ENCODE measurements at regions not wholly inside any gene's neighbourhood (a gene's known extent, or its start where the extent isn't known, plus 50 kb on each side); places are given as distances from the start of the nearest gene placed in this dataset.

GRCh38 chr9:107853461-107853860 lies 363.9 kb upstream of the KLF4 start (continued):
- TF ChIP-seq ZBED4 (CRISPR knock-in tag; IDR thresholded peaks at IDR 0.05; ENCODE audit: borderline replicate concordance) (no peak), MXD3 (CRISPR knock-in tag; IDR thresholded peaks at IDR 0.05) (no peak), ZSCAN22 (CRISPR knock-in tag; IDR thresholded peaks at IDR 0.05) (no peak), CENPT (CRISPR knock-in tag; IDR thresholded peaks at IDR 0.05; ENCODE audit: low read depth) (no peak), ZNF292 (CRISPR knock-in tag; IDR thresholded peaks at IDR 0.05; ENCODE audit: borderline replicate concordance, low read depth) (no peak), PAXIP1 (CRISPR knock-in tag; conservative IDR thresholded peaks at IDR 0.05) (no peak)
- TF ChIP-seq, protein P1, sequence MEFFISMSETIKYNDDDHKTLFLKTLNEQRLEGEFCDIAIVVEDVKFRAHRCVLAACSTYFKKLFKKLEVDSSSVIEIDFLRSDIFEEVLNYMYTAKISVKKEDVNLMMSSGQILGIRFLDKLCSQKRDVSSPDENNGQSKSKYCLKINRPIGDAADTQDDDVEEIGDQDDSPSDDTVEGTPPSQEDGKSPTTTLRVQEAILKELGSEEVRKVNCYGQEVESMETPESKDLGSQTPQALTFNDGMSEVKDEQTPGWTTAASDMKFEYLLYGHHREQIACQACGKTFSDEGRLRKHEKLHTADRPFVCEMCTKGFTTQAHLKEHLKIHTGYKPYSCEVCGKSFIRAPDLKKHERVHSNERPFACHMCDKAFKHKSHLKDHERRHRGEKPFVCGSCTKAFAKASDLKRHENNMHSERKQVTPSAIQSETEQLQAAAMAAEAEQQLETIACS (CRISPR knock-in tag; IDR thresholded peaks at IDR 0.05), result no peak

Data from HepG2 (cell line).